HCT116 (cell line): ENCODE measurements at regions not wholly inside any gene's neighbourhood (a gene's known extent, or its start where the extent isn't known, plus 50 kb on each side); places are given as distances from the start of the nearest gene placed in this dataset.

Source experiments
- ATAC-seq: fragments of 200-7000 bp; cut with Tn5 transposase; 2 replicates; pipeline ENCODE4 v1.9.1; 2020; ENCODE audit warnings: mild to moderate bottlenecking, moderate library complexity
- BruUV-seq: library from RNA; stranded (reverse); fragments of 400-500 nt; replicated peaks from 2 replicates; lab custom pipeline; 2021; lab: Mats Ljungman, UMichigan
- CTCF ChIA-PET: fragments of 300-600 bp; sonication (Branson Sonifier 250); formaldehyde crosslinking; loops from one replicate; lab custom pipeline; 2021; ENCODE audit warnings: antibody characterized with exemption; lab: Charles Lee
- POLR2A ChIA-PET: fragments of 300-600, 350-600 bp; sonication (Branson Sonifier 250); formaldehyde crosslinking; loops from one replicate; lab custom pipeline; 2021; ENCODE audit warnings: antibody characterized with exemption; lab: Charles Lee
- RAD21 ChIA-PET, 2 experiments: fragments of 300-600 bp; sonication (Branson Sonifier 250); formaldehyde crosslinking; loops; one replicate each; lab custom pipeline; 2023; ENCODE audit warnings: low total read pairs in 2 of 2; ENCODE audit not compliant: uncharacterized antibody in 2 of 2, unreplicated experiment in 2 of 2, low non-redundant PET in 1 of 2; lab: Charles Lee
- DNase-seq: peaks from one replicate; pipeline ENCODE4 v3.0.0-alpha.2; 2010; ENCODE audit warnings: low read depth, low spot score
- H2AFZ ChIP-seq: fragments of 200-600 bp; shearing (Covaris generic), sonication (generic); 2 replicates; pipeline ENCODE4 v1.6.1; 2017; ENCODE audit warnings: low read depth, mixed run types, mixed read lengths, antibody characterized with exemption, low read length; ENCODE audit not compliant: poor library complexity, severe bottlenecking
- H3K27ac ChIP-seq: 2 replicates; pipeline ENCODE4 v1.5.1; 2012; ENCODE audit warnings: low read depth, low read length
- H3K27me3 ChIP-seq: fragments of 200-600 bp; sonication (generic); 2 replicates; pipeline ENCODE4 v1.6.1; 2016; ENCODE audit warnings: mixed run types, low read length, mixed read lengths; ENCODE audit not compliant: insufficient read depth
- H3K36me3 ChIP-seq, 2 experiments: fragments of 200-500 bp in 1 of 2; fragments of 200-600 bp in 1 of 2; sonication (Bioruptor generic) in 1 of 2; sonication (generic) in 1 of 2; 2 replicates each; pipeline versions ENCODE4 v1.5.1 to v1.6.1; 2014 to 2016; ENCODE audit warnings: low read length in 2 of 2, inconsistent platforms in 1 of 2, mixed read lengths in 1 of 2, mixed run types in 1 of 2; ENCODE audit not compliant: insufficient read depth in 2 of 2, control insufficient read depth in 1 of 2
- H3K4me1 ChIP-seq, 2 experiments: fragments of 200-600 bp in 1 of 2; sonication (generic) in 1 of 2; 2 replicates each; pipeline versions ENCODE4 v1.5.1 to v1.6.1; 2012 to 2017; ENCODE audit warnings: low read length in 2 of 2, inconsistent platforms in 1 of 2, mild to moderate bottlenecking in 1 of 2, mixed read lengths in 1 of 2, mixed run types in 1 of 2, moderate library complexity in 1 of 2; ENCODE audit not compliant: insufficient read depth in 2 of 2, control insufficient read depth in 1 of 2
- H3K4me2 ChIP-seq: fragments of 200-600 bp; sonication (generic); 2 replicates; pipeline ENCODE4 v1.6.1; 2017; ENCODE audit warnings: mixed run types, low read length, mixed read lengths
- H3K4me3 ChIP-seq, 2 experiments: fragments of 200-600 bp in 1 of 2; sonication (generic) in 1 of 2; replicated peaks in 1 of 2; 2 replicates each; pipeline ENCODE4 v1.5.1; 2011 to 2016; ENCODE audit warnings: low read length in 2 of 2, control low read depth in 1 of 2, low read depth in 1 of 2, mild to moderate bottlenecking in 1 of 2, mixed read lengths in 1 of 2, mixed run types in 1 of 2
- H3K79me2 ChIP-seq: fragments of 200-600 bp; sonication (generic); 2 replicates; pipeline ENCODE4 v1.6.1; 2017; ENCODE audit warnings: mild to moderate bottlenecking, mixed run types, low read length, moderate library complexity, mixed read lengths; ENCODE audit not compliant: insufficient read depth
- H3K9ac ChIP-seq: fragments of 200-600 bp; sonication (generic); 2 replicates; pipeline ENCODE4 v1.6.1; 2016; ENCODE audit warnings: low read length, mixed read lengths
- H3K9me2 ChIP-seq: fragments of 200-600 bp; sonication (generic), shearing (Covaris generic); 2 replicates; pipeline ENCODE4 v1.6.1; 2017; ENCODE audit warnings: mixed run types, mild to moderate bottlenecking, moderate library complexity; ENCODE audit not compliant: insufficient read depth
- H3K9me3 ChIP-seq, 2 experiments: fragments of 200-500 bp in 1 of 2; fragments of 200-600 bp in 1 of 2; sonication (Bioruptor generic) in 1 of 2; sonication (generic) in 1 of 2; 2 replicates each; pipeline ENCODE4 v1.6.1; 2014 to 2017; ENCODE audit warnings: low read length in 2 of 2, mixed read lengths in 2 of 2, inconsistent platforms in 1 of 2, low read depth in 1 of 2, mild to moderate bottlenecking in 1 of 2, mixed run types in 1 of 2, moderate library complexity in 1 of 2; ENCODE audit not compliant: control insufficient read depth in 1 of 2, insufficient read depth in 1 of 2
- H4K20me1 ChIP-seq: fragments of 200-600 bp; sonication (generic), shearing (Covaris generic); 2 replicates; pipeline ENCODE4 v1.6.1; 2017; ENCODE audit warnings: mixed run types, mild to moderate bottlenecking, moderate library complexity; ENCODE audit not compliant: insufficient read depth
- ATF3 ChIP-seq: IDR thresholded peaks from 2 replicates; pipeline ENCODE4 v1.6.1; 2012
- CTCF ChIP-seq, 3 experiments: fragments of 200-600 bp in 1 of 3; sonication (generic) in 1 of 3; IDR thresholded peaks in 2 of 3; conservative IDR thresholded peaks in 1 of 3; 2 replicates each; pipeline ENCODE4 v1.5.1; 2012 to 2017; ENCODE audit warnings: low read depth in 2 of 3, low read length in 2 of 3, antibody characterized with exemption in 1 of 3, borderline replicate concordance in 1 of 3, control low read depth in 1 of 3, mild to moderate bottlenecking in 1 of 3, mixed read lengths in 1 of 3, mixed run types in 1 of 3, moderate library complexity in 1 of 3; ENCODE audit not compliant: insufficient read depth in 1 of 3
- EGR1 ChIP-seq: IDR thresholded peaks from 2 replicates; pipeline ENCODE4 v1.6.1; 2012; ENCODE audit warnings: low read depth
- ELF1 ChIP-seq: IDR thresholded peaks from 2 replicates; pipeline ENCODE4 v1.6.1; 2012; ENCODE audit warnings: low read depth, borderline replicate concordance
- EZH2phosphoT487 ChIP-seq: fragments of 200-600 bp; IDR thresholded peaks from 2 replicates; pipeline ENCODE4 v1.6.1; 2018; ENCODE audit warnings: antibody characterized with exemption, borderline replicate concordance
- FOSL1 ChIP-seq: IDR thresholded peaks from 2 replicates; pipeline ENCODE4 v1.6.1; 2012; ENCODE audit warnings: low read depth
- POLR2A ChIP-seq: IDR thresholded peaks from 2 replicates; pipeline ENCODE4 v1.7.0; 2011; ENCODE audit warnings: borderline replicate concordance; ENCODE audit not compliant: insufficient read depth, insufficient read length; ENCODE audit errors: extremely low read depth
- POLR2AphosphoS5 ChIP-seq: IDR thresholded peaks from 2 replicates; pipeline ENCODE4 v1.6.1; 2011; ENCODE audit warnings: mild to moderate bottlenecking, low read depth, low read length, moderate library complexity
- RAD21 ChIP-seq: IDR thresholded peaks from 2 replicates; pipeline ENCODE4 v1.6.1; 2012; ENCODE audit warnings: low read depth, mild to moderate bottlenecking
- SIN3A ChIP-seq: IDR thresholded peaks from 2 replicates; pipeline ENCODE4 v1.6.1; 2012; ENCODE audit warnings: low read depth
- SP1 ChIP-seq: IDR thresholded peaks from 2 replicates; pipeline ENCODE4 v1.6.1; 2012; ENCODE audit warnings: low read depth
- SRF ChIP-seq: IDR thresholded peaks from 2 replicates; pipeline ENCODE4 v1.6.1; 2012; ENCODE audit warnings: low read depth
- TCF7L2 ChIP-seq: IDR thresholded peaks from 2 replicates; pipeline ENCODE4 v1.7.0; 2011; ENCODE audit warnings: borderline replicate concordance, inconsistent platforms; ENCODE audit not compliant: insufficient read depth, insufficient read length; ENCODE audit errors: extremely low read depth
- YY1 ChIP-seq: IDR thresholded peaks from 2 replicates; pipeline ENCODE4 v1.6.1; 2011; ENCODE audit warnings: low read length, low read depth, moderate library complexity, mild to moderate bottlenecking; ENCODE audit not compliant: insufficient replicate concordance; ENCODE audit errors: extremely low read depth
- intact Hi-C: fragments of 100-400 bp; cut with micrococcal nuclease; formaldehyde crosslinking; loops from 2 replicates; pipeline ENCODE4 v1.10.0; 2022
- TF ChIP-seq, protein P1 (sequence below): IDR thresholded peaks from 2 replicates; pipeline ENCODE4 v1.6.1; 2012; ENCODE audit warnings: low read depth

- POLR2A ChIA-PET, result no interaction called here
- H3K27ac ChIP-seq, result no peak overlapping the region
- H3K4me1 ChIP-seq, result no peaks in the 10 kb centered on the region
- ATAC-seq, result no peak
- H4K20me1 ChIP-seq, result no peaks in the 10 kb centered on the region
- BruUV-seq, result no TSS peak
- intact Hi-C loops, result no loop called here
- RAD21 ChIA-PET, result no interaction called here
- H3K9ac ChIP-seq, result no peak overlapping the region
- TF ChIP-seq SIN3A, result no peak
- TF ChIP-seq SRF, result no peak
- TF ChIP-seq POLR2AphosphoS5, result no peak
- TF ChIP-seq RAD21, result no peak
- no peak for TF ChIP-seq EGR1
- H3K36me3 ChIP-seq, result no peaks in the 10 kb centered on the region
- H3K9me2 ChIP-seq, result no peaks in the 10 kb centered on the region
- no peak overlapping the region for H2AFZ ChIP-seq
- peaks cover 0 to 30% of the 10 kb centered on the region in 2 experiments; a peak in 2 of 4 replicates for H3K9me3 ChIP-seq
- H3K4me2 ChIP-seq, result no peak overlapping the region
- no peak overlapping the region for H3K4me3 ChIP-seq
- DNase-seq, result no peak
- no peaks in the 10 kb centered on the region for H3K27me3 ChIP-seq
- CTCF ChIA-PET, result no interaction called here
- H3K79me2 ChIP-seq, result no peaks in the 10 kb centered on the region
Observed at GRCh38 chr18:4797002-4797685, 342.0 kb upstream of the DLGAP1 start.

GRCh38 chr18:4789506-4789905 is 334.4 kb upstream of the DLGAP1 start:
- Histone ChIP-seq H3K27ac (no peak overlapping the region), H3K27me3 (no peaks in the 10 kb centered on the region), H2AFZ (no peak overlapping the region), H3K9ac (no peak overlapping the region), H3K36me3 (no peaks in the 10 kb centered on the region), H3K9me3 (peaks cover 5 to 21% of the 10 kb centered on the region in 2 experiments; a peak in 3 of 4 replicates), H4K20me1 (no peaks in the 10 kb centered on the region), H3K4me2 (no peak overlapping the region), H3K4me3 (no peak overlapping the region), H3K4me1 (no peaks in the 10 kb centered on the region), H3K9me2 (no peaks in the 10 kb centered on the region), H3K79me2 (no peaks in the 10 kb centered on the region)
- BruUV-seq, result no TSS peak
- intact Hi-C loops, result no loop called here
- no peak for ATAC-seq
- RAD21 ChIA-PET, result no interaction called here
- DNase-seq, result no peak
- CTCF ChIA-PET, result no interaction called here
- POLR2A ChIA-PET, result no interaction called here
- no peak for TF ChIP-seq SP1
- no peak for TF ChIP-seq ELF1
- TF ChIP-seq POLR2A, result no peak
- no peak for TF ChIP-seq YY1
- no peak for TF ChIP-seq FOSL1
- no peak for TF ChIP-seq CTCF (IDR thresholded peaks at IDR 0.05 in 2 of 3, conservative IDR thresholded peaks at IDR 0.05 in 1 of 3; ENCODE audit: borderline replicate concordance in 1 of 3, insufficient read depth in 1 of 3, low read depth in 2 of 3, low read length in 2 of 3)
- TF ChIP-seq EZH2phosphoT487, result no peak
- TF ChIP-seq ATF3, result no peak
- no peak for TF ChIP-seq SRF
- TF ChIP-seq, protein P1, sequence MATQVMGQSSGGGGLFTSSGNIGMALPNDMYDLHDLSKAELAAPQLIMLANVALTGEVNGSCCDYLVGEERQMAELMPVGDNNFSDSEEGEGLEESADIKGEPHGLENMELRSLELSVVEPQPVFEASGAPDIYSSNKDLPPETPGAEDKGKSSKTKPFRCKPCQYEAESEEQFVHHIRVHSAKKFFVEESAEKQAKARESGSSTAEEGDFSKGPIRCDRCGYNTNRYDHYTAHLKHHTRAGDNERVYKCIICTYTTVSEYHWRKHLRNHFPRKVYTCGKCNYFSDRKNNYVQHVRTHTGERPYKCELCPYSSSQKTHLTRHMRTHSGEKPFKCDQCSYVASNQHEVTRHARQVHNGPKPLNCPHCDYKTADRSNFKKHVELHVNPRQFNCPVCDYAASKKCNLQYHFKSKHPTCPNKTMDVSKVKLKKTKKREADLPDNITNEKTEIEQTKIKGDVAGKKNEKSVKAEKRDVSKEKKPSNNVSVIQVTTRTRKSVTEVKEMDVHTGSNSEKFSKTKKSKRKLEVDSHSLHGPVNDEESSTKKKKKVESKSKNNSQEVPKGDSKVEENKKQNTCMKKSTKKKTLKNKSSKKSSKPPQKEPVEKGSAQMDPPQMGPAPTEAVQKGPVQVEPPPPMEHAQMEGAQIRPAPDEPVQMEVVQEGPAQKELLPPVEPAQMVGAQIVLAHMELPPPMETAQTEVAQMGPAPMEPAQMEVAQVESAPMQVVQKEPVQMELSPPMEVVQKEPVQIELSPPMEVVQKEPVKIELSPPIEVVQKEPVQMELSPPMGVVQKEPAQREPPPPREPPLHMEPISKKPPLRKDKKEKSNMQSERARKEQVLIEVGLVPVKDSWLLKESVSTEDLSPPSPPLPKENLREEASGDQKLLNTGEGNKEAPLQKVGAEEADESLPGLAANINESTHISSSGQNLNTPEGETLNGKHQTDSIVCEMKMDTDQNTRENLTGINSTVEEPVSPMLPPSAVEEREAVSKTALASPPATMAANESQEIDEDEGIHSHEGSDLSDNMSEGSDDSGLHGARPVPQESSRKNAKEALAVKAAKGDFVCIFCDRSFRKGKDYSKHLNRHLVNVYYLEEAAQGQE, result no peak
- TF ChIP-seq POLR2AphosphoS5, result no peak
- no peak for TF ChIP-seq TCF7L2
- no peak for TF ChIP-seq SIN3A
- TF ChIP-seq RAD21, result no peak
